HL-60 (cell line): ENCODE measurements at regions not wholly inside any gene's neighbourhood (a gene's known extent, or its start where the extent isn't known, plus 50 kb on each side); places are given as distances from the start of the nearest gene placed in this dataset.

Source experiments
- GABPA ChIP-seq: IDR thresholded peaks from 2 replicates; pipeline ENCODE4 v1.6.1; 2012; ENCODE audit warnings: low read depth
- POLR2AphosphoS5 ChIP-seq: IDR thresholded peaks from 2 replicates; pipeline ENCODE4 v1.6.1; 2012; ENCODE audit warnings: low read depth
- TF ChIP-seq, protein P1 (sequence below): IDR thresholded peaks from one replicate; pipeline ENCODE4 v1.5.1; 2011; ENCODE audit warnings: low read length, control low read depth, inconsistent platforms; ENCODE audit not compliant: insufficient read depth
- TF ChIP-seq, protein P2 (sequence below): IDR thresholded peaks from 2 replicates; pipeline ENCODE4 v1.6.1; 2012; ENCODE audit warnings: low read depth; ENCODE audit not compliant: insufficient replicate concordance

DNA sequence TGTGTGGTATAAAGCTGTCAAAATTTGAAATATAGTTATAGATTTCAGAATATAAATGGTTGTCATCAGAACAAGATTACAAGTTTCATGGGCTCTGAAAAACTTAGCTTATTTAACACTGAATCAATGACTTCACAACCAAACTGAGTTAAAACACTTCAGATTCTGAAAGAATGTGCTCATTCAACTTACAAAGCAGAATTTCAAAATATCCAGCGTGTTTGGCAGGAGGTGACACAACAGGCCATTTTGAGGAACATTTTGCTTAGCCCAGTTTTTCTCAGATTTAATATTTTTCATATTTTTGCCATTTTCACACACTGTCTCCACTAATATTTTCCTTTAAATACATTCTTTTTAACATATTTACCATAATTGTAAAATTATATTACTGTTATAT, 781.1 kb downstream of the TUSC7 start:
- TF ChIP-seq, protein P1, sequence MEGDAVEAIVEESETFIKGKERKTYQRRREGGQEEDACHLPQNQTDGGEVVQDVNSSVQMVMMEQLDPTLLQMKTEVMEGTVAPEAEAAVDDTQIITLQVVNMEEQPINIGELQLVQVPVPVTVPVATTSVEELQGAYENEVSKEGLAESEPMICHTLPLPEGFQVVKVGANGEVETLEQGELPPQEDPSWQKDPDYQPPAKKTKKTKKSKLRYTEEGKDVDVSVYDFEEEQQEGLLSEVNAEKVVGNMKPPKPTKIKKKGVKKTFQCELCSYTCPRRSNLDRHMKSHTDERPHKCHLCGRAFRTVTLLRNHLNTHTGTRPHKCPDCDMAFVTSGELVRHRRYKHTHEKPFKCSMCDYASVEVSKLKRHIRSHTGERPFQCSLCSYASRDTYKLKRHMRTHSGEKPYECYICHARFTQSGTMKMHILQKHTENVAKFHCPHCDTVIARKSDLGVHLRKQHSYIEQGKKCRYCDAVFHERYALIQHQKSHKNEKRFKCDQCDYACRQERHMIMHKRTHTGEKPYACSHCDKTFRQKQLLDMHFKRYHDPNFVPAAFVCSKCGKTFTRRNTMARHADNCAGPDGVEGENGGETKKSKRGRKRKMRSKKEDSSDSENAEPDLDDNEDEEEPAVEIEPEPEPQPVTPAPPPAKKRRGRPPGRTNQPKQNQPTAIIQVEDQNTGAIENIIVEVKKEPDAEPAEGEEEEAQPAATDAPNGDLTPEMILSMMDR: no peak
- TF ChIP-seq POLR2AphosphoS5 (no peak), GABPA (no peak)
- TF ChIP-seq, protein P2, sequence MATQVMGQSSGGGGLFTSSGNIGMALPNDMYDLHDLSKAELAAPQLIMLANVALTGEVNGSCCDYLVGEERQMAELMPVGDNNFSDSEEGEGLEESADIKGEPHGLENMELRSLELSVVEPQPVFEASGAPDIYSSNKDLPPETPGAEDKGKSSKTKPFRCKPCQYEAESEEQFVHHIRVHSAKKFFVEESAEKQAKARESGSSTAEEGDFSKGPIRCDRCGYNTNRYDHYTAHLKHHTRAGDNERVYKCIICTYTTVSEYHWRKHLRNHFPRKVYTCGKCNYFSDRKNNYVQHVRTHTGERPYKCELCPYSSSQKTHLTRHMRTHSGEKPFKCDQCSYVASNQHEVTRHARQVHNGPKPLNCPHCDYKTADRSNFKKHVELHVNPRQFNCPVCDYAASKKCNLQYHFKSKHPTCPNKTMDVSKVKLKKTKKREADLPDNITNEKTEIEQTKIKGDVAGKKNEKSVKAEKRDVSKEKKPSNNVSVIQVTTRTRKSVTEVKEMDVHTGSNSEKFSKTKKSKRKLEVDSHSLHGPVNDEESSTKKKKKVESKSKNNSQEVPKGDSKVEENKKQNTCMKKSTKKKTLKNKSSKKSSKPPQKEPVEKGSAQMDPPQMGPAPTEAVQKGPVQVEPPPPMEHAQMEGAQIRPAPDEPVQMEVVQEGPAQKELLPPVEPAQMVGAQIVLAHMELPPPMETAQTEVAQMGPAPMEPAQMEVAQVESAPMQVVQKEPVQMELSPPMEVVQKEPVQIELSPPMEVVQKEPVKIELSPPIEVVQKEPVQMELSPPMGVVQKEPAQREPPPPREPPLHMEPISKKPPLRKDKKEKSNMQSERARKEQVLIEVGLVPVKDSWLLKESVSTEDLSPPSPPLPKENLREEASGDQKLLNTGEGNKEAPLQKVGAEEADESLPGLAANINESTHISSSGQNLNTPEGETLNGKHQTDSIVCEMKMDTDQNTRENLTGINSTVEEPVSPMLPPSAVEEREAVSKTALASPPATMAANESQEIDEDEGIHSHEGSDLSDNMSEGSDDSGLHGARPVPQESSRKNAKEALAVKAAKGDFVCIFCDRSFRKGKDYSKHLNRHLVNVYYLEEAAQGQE: no peak
